ENCODE measurements at regions not wholly inside any gene's neighbourhood (a gene's known extent, or its start where the extent isn't known, plus 50 kb on each side); places are given as distances from the start of the nearest gene placed in this dataset.

DNA sequence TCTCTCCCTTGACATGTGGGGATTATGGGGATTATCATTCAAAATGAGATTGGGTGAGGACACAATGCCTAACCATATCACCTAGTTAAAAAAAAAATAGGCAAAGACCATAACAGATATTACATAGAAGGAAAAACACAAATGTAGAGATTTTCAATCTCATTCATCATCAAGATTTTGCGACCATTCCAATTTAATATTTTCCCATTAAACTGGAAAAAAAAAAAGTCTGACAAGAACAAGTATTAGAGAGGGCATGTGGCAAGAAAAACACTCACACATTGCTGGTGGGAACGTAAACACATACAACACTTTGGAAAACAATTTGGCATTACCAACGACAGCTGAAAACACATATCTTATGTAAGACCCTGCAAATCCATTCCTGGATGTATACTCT is 71.0 kb upstream of the MYCN start:
- no peak for DNase-seq

DNA sequence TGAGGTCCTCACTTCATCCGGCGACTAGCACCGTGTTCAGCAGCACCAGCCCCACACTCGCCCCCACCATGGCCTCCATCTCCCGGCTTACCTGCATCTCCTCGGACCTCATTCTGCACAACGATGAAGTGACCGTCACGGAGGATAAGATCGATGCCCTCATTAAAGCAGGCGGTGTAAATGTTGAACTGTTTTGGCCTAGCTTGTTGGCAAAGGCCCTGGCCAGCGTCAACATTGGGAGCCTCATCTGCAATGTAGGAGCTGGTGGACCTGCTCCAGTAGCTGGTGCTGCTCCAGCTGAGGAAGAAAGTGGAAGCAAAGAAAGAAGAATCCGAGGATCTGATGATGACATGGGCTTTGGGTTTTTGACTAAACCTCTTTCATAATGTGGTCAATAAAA is 70.5 kb upstream of the MYCN start:
- DNase-seq, result no peak

DNA sequence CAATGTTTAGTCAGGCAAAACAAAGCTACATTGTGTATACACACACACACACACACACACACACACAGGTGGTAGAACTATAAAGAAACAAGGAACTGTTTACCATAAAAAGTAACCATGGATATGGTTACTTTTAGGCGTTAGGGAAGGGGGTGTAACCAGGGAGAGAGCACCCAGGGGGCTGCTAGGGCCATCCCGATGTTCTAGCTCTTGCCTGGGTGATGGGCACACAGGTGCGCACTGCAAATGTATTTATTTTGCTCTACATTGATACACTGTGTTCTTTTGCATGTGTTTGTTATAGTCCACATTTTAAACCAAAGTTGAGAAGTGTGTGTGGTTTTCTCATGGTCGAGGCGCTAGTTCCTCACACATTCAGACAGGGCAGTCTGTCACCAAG is 69.8 kb upstream of the MYCN start:
- DNase-seq, result no peak

DNA sequence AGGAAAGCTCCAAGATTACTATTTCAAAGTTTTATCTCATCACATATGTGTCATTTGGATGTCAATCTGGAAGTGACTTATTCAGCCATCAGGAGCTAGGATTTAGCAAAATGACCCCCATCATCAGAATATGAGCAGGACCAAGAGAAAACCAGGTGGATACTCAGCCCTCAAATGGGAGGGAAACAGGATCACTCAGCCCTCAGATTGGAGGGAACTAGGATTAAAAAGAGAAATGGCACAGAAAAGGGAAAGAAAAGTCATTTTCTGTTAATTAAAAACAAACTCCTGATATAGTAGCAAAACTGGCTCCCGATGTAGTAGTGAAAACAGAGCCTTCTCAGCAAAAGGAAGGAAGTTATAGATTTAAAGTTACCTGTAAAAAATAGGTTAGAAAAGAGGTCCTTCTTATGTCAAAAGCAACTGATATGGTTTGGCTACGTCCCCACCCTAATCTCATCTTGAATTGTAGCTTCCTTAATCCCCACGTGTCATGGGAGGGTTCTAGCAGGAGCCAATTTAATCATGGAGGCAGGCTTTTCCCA is 69.0 kb upstream of the MYCN start:
- no peak for DNase-seq

DNA sequence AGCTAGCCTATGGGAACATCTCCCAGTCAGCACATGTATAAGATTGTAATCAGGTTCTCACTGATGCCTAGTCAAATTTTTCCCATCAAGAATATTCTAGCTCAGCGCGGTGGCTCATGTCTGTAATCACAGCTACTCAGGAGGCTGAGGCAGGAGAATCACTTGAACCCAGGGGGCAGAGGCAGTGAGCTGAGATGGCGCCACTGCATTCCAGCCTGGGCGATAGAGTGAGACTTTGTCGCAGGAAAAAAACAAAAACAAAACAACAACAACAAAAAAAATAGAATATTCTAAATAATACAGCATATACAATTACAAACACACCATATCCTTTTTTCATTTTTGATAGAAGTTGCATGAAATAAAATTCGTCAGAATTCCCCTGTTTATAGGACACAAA is 67.5 kb upstream of the MYCN start:
- DNase-seq, result no peak

DNA sequence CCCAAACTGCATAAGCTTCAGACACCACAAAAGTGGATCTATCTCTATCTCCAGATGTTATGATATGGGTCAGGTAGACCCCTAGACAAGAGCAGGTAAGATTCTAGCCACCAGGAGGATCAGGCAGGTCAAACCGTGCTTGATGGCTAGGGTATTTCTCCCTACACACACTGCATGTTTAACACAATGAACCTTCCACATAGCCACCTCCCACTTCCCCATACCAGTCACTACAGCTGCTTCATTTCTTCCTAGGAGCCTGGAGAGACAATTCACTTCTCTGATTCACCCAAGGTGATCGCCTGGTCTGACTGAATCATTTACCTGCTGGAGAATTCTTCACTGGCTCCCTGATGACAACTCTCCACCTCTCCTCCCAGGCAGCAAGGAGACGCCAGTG is 66.0 kb upstream of the MYCN start:
- no peak for DNase-seq

DNA sequence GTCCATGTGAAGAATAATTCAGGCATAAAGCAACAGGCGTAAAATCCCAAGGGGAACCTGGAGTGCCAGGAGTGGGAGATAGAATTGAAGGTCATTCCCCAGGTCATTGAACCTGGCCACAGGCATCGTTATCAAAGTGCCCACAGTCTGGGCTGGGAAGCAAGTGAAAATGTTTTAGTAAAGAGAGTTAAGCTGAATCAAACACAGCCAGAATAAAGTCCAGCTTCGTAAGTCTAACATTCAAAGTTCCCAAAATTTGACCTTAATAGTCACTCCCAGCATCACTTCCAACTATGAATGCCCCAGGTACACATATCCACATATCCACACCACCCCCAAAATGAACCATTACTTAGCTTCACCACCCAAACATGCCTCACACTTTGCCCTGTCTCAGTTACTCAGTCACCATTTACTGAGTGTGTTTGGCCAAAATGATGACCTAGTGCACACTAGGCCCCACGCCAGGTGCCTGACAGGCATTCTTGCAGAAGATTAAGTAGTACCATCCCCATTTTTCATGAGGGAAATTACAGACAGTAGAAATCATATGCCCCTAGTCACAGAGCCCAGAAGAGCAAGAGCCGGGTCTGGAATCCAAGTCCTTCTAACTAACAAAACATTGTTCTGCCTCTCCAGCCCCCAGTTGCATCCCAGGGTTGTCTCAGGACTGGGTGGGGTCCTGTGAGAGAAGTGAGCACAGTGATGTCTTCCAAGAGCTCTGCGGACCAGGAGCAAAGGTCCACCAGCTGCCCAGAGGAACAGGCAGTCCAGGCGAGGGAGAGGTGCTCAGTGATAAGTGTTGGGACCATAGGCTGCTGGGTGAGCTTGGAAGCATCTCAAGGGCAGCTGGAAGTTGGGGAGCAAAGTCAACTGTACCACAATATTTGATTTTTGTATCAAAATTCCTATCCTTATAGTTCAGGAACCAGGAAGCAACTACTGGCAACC is 65.2 kb upstream of the MYCN start:
- no peak for DNase-seq

DNA sequence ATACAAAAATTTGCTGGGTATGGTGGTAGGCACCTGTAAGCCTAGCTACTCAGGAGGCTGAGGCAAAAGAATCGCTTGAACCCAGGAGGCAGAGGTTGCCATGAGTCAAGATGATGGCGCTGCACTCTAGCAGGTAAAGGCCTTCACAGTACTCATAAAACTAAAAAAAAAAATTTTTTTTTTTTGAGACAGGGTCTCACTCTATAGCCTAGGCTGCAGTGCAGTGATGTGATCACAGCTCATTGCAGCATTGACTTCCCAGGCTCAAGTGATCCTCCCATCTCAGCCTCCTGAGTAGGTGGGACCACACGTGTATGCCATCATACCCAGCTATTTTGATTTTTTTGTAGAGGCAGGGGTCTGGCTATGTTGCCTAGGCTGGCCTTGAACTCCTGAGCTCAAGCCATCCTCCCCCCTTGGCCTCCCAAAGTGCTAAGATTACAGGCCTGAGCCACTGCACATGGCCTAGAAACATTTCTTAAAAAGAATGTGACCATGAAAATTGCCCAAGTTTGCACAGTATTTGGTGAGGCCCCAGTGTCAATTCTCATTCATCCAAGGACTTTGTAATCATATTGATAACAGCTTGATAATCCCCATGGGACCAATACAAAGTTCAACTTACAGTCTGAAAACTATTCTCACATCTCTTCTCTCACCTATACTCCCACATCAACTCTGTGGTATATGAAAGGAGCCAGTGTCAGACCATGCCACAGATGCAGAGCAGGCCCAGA is 64.2 kb upstream of the MYCN start:
- no peak for DNase-seq

DNA sequence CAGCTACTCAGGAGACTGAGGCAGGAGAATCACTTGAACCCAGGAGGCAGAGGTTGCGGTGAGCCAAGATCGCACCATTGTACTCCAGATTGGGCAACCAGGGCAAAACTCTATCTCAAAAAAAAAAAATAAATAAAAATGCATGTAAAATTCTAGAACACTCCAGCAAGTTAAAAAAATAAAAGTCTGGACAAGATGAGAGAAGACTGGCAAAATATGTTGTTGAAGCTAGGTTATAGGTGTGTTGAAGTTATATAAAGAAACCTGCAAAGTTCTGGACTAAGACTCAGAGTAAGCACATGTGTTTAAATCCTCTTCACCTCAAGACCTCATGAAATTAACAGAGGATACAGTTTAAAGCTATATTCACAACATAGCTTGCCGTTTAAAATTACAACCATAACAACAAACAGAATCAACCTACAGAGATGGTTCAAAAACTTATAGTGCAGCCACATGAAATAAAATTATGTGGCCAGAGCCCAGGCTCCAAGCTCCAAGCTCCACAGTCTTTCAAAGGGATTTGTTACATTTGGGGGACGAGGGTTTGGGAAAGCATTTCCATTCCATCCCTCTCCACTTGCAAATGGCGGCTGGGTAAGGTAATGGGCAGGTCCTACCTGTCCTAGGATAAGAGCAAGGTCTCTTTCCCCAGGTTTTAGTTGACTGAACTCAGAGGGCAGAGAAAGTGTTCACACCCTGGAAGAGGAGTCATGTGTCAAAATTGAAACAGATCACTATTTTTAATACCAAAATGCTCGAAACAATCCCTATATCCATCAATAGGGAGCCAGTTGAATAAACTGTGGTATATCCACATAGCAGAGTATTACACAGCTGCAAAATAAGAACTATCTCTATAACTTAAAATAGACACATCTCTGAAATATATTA is 59.9 kb upstream of the MYCN start:
- DNase-seq, result no peak

DNA sequence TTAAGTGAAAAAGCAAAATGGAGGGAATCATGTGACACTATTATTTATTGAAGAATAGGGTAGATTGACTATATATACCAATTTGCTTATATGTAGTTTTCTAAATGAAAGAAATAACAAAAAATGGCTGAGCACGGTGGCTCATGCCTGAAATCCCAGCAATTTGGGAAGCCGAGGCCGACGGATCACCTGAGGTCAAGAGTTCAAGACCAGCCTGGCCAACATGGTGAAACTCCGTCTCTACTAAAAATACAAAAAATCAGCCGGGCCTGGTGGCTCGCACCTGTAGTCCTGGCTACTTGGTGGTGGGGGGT is 59.3 kb upstream of the MYCN start:
- DNase-seq, result no peak

DNA sequence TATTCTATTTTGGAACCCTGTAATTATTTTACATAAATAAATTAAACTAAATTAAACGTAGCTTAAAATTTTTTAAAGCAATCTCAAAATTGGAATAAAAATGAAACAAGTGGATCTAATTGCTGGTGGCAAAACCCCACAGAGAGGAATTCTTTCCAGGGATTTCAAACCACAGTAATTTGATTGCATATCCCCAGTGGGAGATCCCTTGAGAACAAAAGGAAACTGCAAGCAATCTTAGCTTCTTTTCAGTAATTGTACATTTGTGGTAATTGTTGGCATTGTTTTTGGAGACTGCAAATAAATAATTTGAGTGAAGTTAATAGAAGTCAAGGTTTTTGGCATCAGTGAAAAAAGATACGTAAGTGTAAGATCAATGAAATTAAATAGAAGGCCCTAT is 58.7 kb upstream of the MYCN start:
- DNase-seq, result no peak

DNA sequence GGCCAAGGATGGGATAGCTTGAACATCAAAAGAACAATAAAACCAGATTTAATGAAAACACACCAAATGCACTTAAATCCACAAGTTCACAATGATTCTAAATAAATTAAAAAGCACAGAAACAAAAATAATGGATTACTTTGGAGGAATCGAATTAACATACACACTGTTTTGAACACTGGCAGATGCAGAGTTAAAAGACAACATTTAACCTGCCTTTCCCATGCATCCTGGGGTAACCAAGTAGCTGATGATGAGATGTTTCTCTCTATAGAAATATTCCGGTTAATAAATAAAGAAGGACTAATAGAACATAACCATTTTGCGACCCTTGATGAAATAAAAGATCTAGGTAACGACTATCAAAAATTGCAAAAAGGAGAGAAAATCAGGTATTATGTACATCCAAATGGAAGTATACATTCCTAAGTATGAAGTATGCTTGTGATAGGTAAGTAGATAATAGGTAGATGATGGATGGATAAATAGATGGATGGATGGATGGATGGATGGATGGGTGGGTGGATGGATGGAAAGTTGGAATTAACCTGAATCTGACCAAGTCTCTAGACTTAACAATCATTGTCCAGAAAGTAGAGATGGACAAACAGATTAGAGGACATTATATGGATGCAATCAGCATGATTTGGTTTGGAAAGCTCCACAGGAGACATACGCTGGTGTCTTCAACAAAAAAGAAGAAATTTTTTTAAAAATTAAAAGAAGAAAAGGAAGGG is 57.4 kb upstream of the MYCN start:
- DNase-seq, result no peak

DNA sequence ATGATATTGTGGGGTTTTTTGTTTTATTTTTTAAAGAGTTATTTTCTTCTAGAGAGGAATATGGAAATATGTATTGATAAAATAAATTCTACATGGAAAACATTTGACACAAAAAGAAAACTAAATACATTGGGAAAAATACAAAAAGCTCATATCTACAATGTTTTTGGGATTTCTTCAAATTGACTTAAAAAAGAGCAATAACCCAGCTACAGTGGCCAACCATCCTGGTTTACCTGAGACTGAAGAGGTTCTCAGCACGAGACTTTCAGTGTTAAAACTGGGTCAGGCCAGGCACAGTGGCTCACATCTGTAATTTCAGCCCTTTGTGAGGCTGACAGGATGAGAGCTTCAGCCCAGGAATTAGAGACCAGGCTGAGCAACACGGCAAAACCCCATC is 56.7 kb upstream of the MYCN start:
- no peak for DNase-seq

DNA sequence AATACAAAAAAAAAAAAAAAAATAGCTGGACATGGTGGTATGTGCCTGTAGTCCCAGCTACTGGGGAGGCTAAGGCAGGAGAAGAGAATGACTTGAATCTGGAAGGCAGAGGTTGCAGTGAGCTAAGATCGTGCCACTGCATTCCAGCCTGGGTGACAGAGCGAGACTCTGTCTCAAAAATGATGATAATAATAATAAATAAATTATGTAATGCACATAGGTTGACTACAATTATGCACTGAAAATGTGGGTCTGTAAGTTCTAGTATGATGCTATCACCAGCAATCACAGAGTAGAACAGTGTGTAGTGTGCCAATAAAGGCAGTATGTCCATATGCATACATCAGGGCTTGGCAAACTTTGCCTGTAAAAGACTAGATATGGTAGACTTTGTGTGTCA is 55.6 kb upstream of the MYCN start:
- DNase-seq, result no peak

DNA sequence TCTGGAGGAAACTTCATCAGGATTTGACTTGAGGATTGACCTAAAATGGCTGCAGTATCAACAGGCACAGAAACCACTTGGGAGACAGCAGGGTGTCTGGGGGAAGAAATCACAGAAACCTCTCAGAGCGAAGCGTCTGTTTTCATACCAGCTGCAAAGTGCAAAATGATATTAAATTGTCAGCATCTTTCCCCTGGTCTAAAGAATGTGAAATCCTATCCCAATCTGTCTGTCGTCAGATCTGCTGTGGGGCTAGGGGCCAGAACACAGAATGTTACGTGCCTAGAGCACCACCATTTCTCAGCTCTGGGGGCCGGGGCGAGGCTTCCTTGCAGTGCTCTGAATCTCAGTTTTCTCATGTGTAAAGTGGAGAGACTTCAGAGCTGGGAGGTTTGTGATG is 54.1 kb upstream of the MYCN start:
- no peak for DNase-seq

DNA sequence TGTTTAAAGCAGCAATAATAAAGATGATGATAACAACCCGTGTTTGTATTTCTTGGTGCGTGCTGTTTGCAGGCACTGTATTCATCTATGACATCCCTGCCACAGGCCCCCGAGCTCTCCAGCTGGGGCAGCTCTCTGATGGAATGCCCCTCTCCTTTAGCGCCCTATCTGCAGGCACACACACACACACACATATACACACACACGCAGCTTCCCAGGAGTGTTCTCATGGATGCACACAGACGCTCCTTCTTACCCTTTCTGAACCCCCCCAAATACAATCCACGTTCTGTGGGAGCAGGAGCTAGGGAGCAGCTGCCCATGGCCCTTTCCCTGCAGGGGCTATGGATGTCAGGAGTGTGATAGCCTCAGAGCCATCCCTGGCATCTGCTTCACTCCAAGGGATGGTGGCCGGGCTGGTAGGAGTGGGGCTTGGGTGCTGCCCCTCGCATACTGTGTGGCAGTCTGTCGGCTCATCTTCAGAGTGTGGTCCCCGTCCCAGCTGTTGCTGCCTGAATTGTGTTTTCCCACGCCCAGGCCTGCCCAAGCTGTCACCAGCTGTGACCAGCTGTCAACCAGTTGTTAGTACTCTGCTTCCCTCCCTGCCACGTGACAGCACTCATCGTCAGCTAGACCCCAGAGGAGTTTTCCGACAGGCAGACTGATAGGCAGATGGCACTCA is 50.8 kb upstream of the MYCN start:
- no peak for DNase-seq

DNA sequence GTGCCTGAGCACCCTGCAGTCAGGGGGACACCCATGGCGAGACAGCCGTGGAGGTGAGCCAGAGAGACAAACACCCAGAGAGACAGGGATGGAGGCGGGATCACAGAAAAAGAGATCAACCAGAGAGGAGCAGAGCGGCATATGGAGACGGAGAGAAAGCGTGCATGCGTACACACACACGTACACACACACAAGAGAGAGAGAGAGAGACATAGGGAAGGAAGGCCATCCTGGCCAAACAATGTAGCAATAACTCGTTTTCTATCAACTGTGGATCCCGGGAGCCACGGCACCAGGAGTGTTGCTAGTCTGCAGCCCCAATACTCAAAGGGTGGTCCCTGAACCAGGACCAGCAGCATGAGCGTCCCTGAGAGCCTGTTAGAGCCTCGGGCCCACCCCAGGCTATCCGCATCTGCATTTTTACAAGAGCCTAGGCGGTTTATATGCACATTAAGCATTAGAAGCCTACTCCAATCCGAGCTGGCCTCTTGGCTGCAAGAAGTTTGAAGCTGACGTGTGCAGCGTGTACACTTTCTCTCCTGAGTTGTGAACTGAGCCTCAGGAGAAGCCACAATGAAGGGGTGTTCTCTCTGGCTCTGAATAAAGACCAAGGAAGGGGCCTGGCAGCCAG is 50.1 kb upstream of the MYCN start:
- DNase-seq, result no peak
